DOHH2 (cell line): ENCODE measurements at regions not wholly inside any gene's neighbourhood (a gene's known extent, or its start where the extent isn't known, plus 50 kb on each side); places are given as distances from the start of the nearest gene placed in this dataset.

Experiments used
- EZH2phosphoT487 ChIP-seq: fragments of 200-600 bp; sonication (generic); IDR thresholded peaks from 2 replicates; pipeline ENCODE4 v1.6.1; 2017; ENCODE audit warnings: borderline replicate concordance, mild to moderate bottlenecking, antibody characterized with exemption, low read length, moderate library complexity, mixed read lengths
- TF ChIP-seq, protein P1 (sequence below): fragments of 200-600 bp; sonication (generic); IDR thresholded peaks from one replicate; pipeline ENCODE4 v1.5.1; 2014; ENCODE audit warnings: antibody characterized with exemption, mild to moderate bottlenecking, low read depth, low read length; ENCODE audit not compliant: poor library complexity, severe bottlenecking

DNA sequence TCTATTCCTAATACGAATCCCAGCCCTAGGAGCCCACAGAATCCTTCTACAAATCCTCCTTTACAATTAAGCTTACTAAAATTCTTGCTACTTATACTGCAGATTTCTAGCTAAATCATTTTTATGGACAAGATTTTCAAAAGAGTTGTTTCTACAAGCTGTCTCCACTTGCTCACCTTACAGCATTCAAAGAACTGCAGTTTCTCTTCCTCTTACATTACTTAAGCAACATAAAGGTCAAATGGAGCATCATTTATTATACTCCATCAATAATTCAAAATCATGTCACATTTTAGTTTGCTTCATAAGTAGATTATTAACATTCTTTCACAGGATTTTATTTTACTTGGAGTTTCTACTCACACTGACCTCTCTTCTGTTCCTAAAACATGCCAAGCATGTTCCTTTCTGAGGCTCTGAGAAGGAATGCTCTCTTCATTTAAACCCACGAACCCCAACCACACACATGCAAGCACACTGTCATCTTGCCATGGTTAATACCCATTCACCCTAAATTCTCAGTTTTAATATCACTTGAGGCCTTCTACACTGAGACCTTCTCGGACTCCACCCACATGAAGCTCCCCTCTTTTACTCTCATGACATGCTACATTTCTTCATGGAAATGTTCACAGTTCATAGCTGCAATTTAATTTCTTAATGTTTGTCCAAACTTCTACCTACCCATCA lies 388.2 kb downstream of the TBC1D32 start:
- TF ChIP-seq, protein P1, sequence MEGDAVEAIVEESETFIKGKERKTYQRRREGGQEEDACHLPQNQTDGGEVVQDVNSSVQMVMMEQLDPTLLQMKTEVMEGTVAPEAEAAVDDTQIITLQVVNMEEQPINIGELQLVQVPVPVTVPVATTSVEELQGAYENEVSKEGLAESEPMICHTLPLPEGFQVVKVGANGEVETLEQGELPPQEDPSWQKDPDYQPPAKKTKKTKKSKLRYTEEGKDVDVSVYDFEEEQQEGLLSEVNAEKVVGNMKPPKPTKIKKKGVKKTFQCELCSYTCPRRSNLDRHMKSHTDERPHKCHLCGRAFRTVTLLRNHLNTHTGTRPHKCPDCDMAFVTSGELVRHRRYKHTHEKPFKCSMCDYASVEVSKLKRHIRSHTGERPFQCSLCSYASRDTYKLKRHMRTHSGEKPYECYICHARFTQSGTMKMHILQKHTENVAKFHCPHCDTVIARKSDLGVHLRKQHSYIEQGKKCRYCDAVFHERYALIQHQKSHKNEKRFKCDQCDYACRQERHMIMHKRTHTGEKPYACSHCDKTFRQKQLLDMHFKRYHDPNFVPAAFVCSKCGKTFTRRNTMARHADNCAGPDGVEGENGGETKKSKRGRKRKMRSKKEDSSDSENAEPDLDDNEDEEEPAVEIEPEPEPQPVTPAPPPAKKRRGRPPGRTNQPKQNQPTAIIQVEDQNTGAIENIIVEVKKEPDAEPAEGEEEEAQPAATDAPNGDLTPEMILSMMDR = no peak
- TF ChIP-seq EZH2phosphoT487 = no peak
